ENCODE measurements at regions not wholly inside any gene's neighbourhood (a gene's known extent, or its start where the extent isn't known, plus 50 kb on each side); places are given as distances from the start of the nearest gene placed in this dataset.

DNA sequence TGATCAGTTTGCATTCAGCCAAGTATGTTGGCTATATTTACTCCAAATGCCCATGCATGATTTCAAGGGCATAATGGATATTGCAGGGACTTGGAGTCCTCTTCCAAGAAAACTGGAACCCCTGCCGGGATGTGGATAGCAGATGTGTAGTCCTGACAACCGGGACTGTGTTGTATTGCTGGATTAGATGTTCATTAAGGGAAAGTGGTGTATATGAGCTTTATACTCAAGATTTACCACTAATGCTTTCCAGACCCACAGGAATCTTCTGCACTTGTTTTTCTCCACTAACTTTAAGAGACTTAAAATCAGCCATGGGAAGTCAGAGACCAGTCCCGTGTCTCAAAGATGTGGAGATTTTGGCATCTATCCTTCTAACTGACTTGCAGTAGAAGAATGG, 770.9 kb downstream of the HDGFL1 start:
- Histone ChIP-seq H2AFZ (ENCODE audit: low read depth, low read length, poor library complexity, severe bottlenecking) (no peak overlapping the region), H3K4me2 (ENCODE audit: low read length) (no peak overlapping the region), H4K20me1 (ENCODE audit: insufficient read depth) (no peaks in the 10 kb centered on the region), H3K9me2 (ENCODE audit: insufficient read depth) (no peaks in the 10 kb centered on the region), H3K27me3 (ENCODE audit: insufficient read depth, low read length) (no peaks in the 10 kb centered on the region), H3K36me3 (ENCODE audit: control insufficient read depth in 1 of 2, insufficient read depth in 2 of 2, low read length in 2 of 2) (no peaks in the 10 kb centered on the region), H3K79me2 (ENCODE audit: insufficient read depth, low read length) (no peaks in the 10 kb centered on the region), H3K9me3 (ENCODE audit: control insufficient read depth in 1 of 2, insufficient read depth in 1 of 2, low read depth in 1 of 2, low read length in 2 of 2) (peaks cover 0 to 5% of the 10 kb centered on the region in 2 experiments; a peak in 1 of 4 replicates), H3K27ac (ENCODE audit: low read depth, low read length) (no peak overlapping the region), H3K4me1 (ENCODE audit: control insufficient read depth in 1 of 2, insufficient read depth in 2 of 2, low read length in 2 of 2) (no peaks in the 10 kb centered on the region), H3K9ac (ENCODE audit: low read length) (no peak overlapping the region), H3K4me3 (replicated peaks in 1 of 2; ENCODE audit: low read depth in 1 of 2, low read length in 2 of 2) (no peak overlapping the region)
- TF ChIP-seq JUND (IDR thresholded peaks at IDR 0.05) (no peak), RAD21 (IDR thresholded peaks at IDR 0.05; ENCODE audit: low read depth) (no peak), SP1 (IDR thresholded peaks at IDR 0.05; ENCODE audit: low read depth) (no peak), EZH2 (IDR thresholded peaks at IDR 0.05) (no peak), YY1 (IDR thresholded peaks at IDR 0.05; ENCODE audit: extremely low read depth, insufficient replicate concordance, low read depth, low read length) (no peak), POLR2AphosphoS5 (IDR thresholded peaks at IDR 0.05; ENCODE audit: low read depth, low read length) (no peak), SIN3A (IDR thresholded peaks at IDR 0.05; ENCODE audit: low read depth) (no peak), FOSL1 (IDR thresholded peaks at IDR 0.05; ENCODE audit: low read depth) (no peak), CTCF (IDR thresholded peaks at IDR 0.05 in 2 of 3, conservative IDR thresholded peaks at IDR 0.05 in 1 of 3; ENCODE audit: borderline replicate concordance in 1 of 3, insufficient read depth in 1 of 3, low read depth in 2 of 3, low read length in 2 of 3) (no peak), REST (IDR thresholded peaks at IDR 0.05; ENCODE audit: low read depth) (no peak), TCF7L2 (IDR thresholded peaks at IDR 0.05; ENCODE audit: borderline replicate concordance, extremely low read depth, insufficient read depth, insufficient read length) (no peak), ZFX (IDR thresholded peaks at IDR 0.05) (no peak)
- TF ChIP-seq, protein P1, sequence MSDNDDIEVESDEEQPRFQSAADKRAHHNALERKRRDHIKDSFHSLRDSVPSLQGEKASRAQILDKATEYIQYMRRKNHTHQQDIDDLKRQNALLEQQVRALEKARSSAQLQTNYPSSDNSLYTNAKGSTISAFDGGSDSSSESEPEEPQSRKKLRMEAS (IDR thresholded peaks at IDR 0.05): no peak
- ChIA-PET POLR2A (no interaction called here), RAD21 (ENCODE audit: low non-redundant PET in 1 of 2, low total read pairs in 2 of 2, uncharacterized antibody in 2 of 2, unreplicated experiment in 2 of 2) (no interaction called here), CTCF (no interaction called here)
- ATAC-seq: no peak
- no peak for DNase-seq (ENCODE audit: low read depth, low spot score)
- no TSS peak for BruUV-seq (replicated peaks)
- intact Hi-C loops (cut with micrococcal nuclease): no loop called here
